ENCODE measurements at regions not wholly inside any gene's neighbourhood (a gene's known extent, or its start where the extent isn't known, plus 50 kb on each side); places are given as distances from the start of the nearest gene placed in this dataset.
"Not testable (repeated sequence)": the region's sequence is repeated elsewhere in the genome, so short reads cannot be mapped to it uniquely, and the experiment has no call there.

GRCh38 chr4:174401471-174402130, 117.9 kb downstream of the CEP44 start:
- WGBS, 2 donors (ENCODE audit: extremely low coverage in 2 of 2, insufficient read length in 2 of 2, insufficient replicate concordance in 1 of 2) = no CpG with 5 or more reads among the region's 11 CpGs
- Histone ChIP-seq H3K27ac (replicated peaks; ENCODE audit: low read length) (no peak overlapping the region), H3K18ac (ENCODE audit: low read length) (no peak overlapping the region), H3K9ac (ENCODE audit: low read depth, low read length, poor library complexity) (no peak overlapping the region), H3K79me1 (ENCODE audit: low read depth, low read length) (no peaks in the 10 kb centered on the region), H3K4ac (ENCODE audit: low read length) (no peak overlapping the region), H2BK5ac (ENCODE audit: low read length) (no peak overlapping the region), H3K14ac (ENCODE audit: low read length) (no peak overlapping the region), H2BK120ac (ENCODE audit: low read depth, low read length) (no peak overlapping the region), H3K23ac (ENCODE audit: low read depth, low read length, poor library complexity) (no peak overlapping the region), H4K8ac (ENCODE audit: low read depth, low read length) (no peak overlapping the region), H3K36me3 (replicated peaks in 1 of 2; ENCODE audit: control insufficient read depth in 2 of 2, insufficient read depth in 2 of 2, low read length in 2 of 2) (no peaks in the 10 kb centered on the region), H2BK12ac (ENCODE audit: low read length) (no peak overlapping the region), H2AK5ac (ENCODE audit: low read depth, low read length) (no peak overlapping the region), H3K27me3 (ENCODE audit: control insufficient read depth in 3 of 3, insufficient read depth in 3 of 3, low read depth in 1 of 3, low read length in 3 of 3) (no peaks in the 10 kb centered on the region), H3K4me1 (ENCODE audit: control insufficient read depth in 2 of 2, insufficient read depth in 1 of 2, low read depth in 1 of 2, low read length in 2 of 2) (peaks cover 0 to 7% of the 10 kb centered on the region in 2 donors), H3K4me2 (ENCODE audit: insufficient read depth, low read length, poor library complexity, severe bottlenecking) (no peak overlapping the region), H3K4me3 (ENCODE audit: low read length in 2 of 2) (no peak overlapping the region), H2BK15ac (ENCODE audit: low read length) (no peak overlapping the region), H2AFZ (ENCODE audit: low read length) (no peak overlapping the region), H4K91ac (ENCODE audit: low read depth, low read length, poor library complexity) (no peak overlapping the region), H3K9me3 (replicated peaks in 1 of 2; ENCODE audit: control insufficient read depth in 2 of 2, insufficient read depth in 1 of 2, low read depth in 1 of 2, low read length in 2 of 2) (no peaks in the 10 kb centered on the region)
- no peak for DNase-seq (ENCODE audit: low spot score)

- H4K8ac ChIP-seq (ENCODE audit: low read depth, low read length); H4K91ac ChIP-seq (ENCODE audit: low read depth, low read length, poor library complexity); H3K9ac ChIP-seq (ENCODE audit: low read depth, low read length, poor library complexity); H2BK15ac ChIP-seq (ENCODE audit: low read length); DNase-seq (ENCODE audit: low spot score); H3K14ac ChIP-seq (ENCODE audit: low read length); H3K4me1 ChIP-seq (ENCODE audit: control insufficient read depth in 2 of 2, insufficient read depth in 1 of 2, low read depth in 1 of 2, low read length in 2 of 2); H3K4me3 ChIP-seq (ENCODE audit: low read length in 2 of 2); H3K18ac ChIP-seq (ENCODE audit: low read length); H2BK120ac ChIP-seq (ENCODE audit: low read depth, low read length); H2BK12ac ChIP-seq (ENCODE audit: low read length); H2AK5ac ChIP-seq (ENCODE audit: low read depth, low read length); H3K36me3 ChIP-seq (replicated peaks in 1 of 2; ENCODE audit: control insufficient read depth in 2 of 2, insufficient read depth in 2 of 2, low read length in 2 of 2); H3K27me3 ChIP-seq (ENCODE audit: control insufficient read depth in 3 of 3, insufficient read depth in 3 of 3, low read depth in 1 of 3, low read length in 3 of 3); H3K79me1 ChIP-seq (ENCODE audit: low read depth, low read length); H3K23ac ChIP-seq (ENCODE audit: low read depth, low read length, poor library complexity); H2AFZ ChIP-seq (ENCODE audit: low read length); H2BK5ac ChIP-seq (ENCODE audit: low read length); H3K4ac ChIP-seq (ENCODE audit: low read length); H3K27ac ChIP-seq (replicated peaks; ENCODE audit: low read length); H3K4me2 ChIP-seq (ENCODE audit: insufficient read depth, low read length, poor library complexity, severe bottlenecking); H3K9me3 ChIP-seq (replicated peaks in 1 of 2; ENCODE audit: control insufficient read depth in 2 of 2, insufficient read depth in 1 of 2, low read depth in 1 of 2, low read length in 2 of 2): not testable (repeated sequence)
- no CpG with 5 or more reads among the region's 8 CpGs for WGBS, 2 donors (ENCODE audit: extremely low coverage in 2 of 2, insufficient read length in 2 of 2, insufficient replicate concordance in 1 of 2)
Measured at GRCh38 chr4:174400603-174401302, 117.0 kb downstream of the CEP44 start.

- H4K91ac ChIP-seq (ENCODE audit: low read depth, low read length, poor library complexity) = no peak overlapping the region
- H3K23ac ChIP-seq (ENCODE audit: low read depth, low read length, poor library complexity) = no peak overlapping the region
- H3K9me3 ChIP-seq (replicated peaks in 1 of 2; ENCODE audit: control insufficient read depth in 2 of 2, insufficient read depth in 1 of 2, low read depth in 1 of 2, low read length in 2 of 2) = no peaks in the 10 kb centered on the region
- no peak overlapping the region for H2BK15ac ChIP-seq (ENCODE audit: low read length)
- no peak overlapping the region for H3K4ac ChIP-seq (ENCODE audit: low read length)
- H2AFZ ChIP-seq (ENCODE audit: low read length) = no peak overlapping the region
- H2AK5ac ChIP-seq (ENCODE audit: low read depth, low read length) = no peak overlapping the region
- no peak overlapping the region for H2BK5ac ChIP-seq (ENCODE audit: low read length)
- H3K4me3 ChIP-seq (ENCODE audit: low read length in 2 of 2) = no peak overlapping the region
- no peak overlapping the region for H2BK120ac ChIP-seq (ENCODE audit: low read depth, low read length)
- no peak overlapping the region for H3K18ac ChIP-seq (ENCODE audit: low read length)
- no peaks in the 10 kb centered on the region for H3K79me1 ChIP-seq (ENCODE audit: low read depth, low read length)
- H3K14ac ChIP-seq (ENCODE audit: low read length) = no peak overlapping the region
- H3K9ac ChIP-seq (ENCODE audit: low read depth, low read length, poor library complexity) = no peak overlapping the region
- H3K36me3 ChIP-seq (replicated peaks in 1 of 2; ENCODE audit: control insufficient read depth in 2 of 2, insufficient read depth in 2 of 2, low read length in 2 of 2) = no peaks in the 10 kb centered on the region
- no peak overlapping the region for H2BK12ac ChIP-seq (ENCODE audit: low read length)
- peaks cover 0 to 7% of the 10 kb centered on the region in 2 donors for H3K4me1 ChIP-seq (ENCODE audit: control insufficient read depth in 2 of 2, insufficient read depth in 1 of 2, low read depth in 1 of 2, low read length in 2 of 2)
- no CpG with 5 or more reads among the region's 2 CpGs for WGBS, 2 donors (ENCODE audit: extremely low coverage in 2 of 2, insufficient read length in 2 of 2, insufficient replicate concordance in 1 of 2)
- DNase-seq (ENCODE audit: low spot score) = no peak
- no peak overlapping the region for H3K27ac ChIP-seq (replicated peaks; ENCODE audit: low read length)
- no peaks in the 10 kb centered on the region for H3K27me3 ChIP-seq (ENCODE audit: control insufficient read depth in 3 of 3, insufficient read depth in 3 of 3, low read depth in 1 of 3, low read length in 3 of 3)
- H4K8ac ChIP-seq (ENCODE audit: low read depth, low read length) = no peak overlapping the region
- no peak overlapping the region for H3K4me2 ChIP-seq (ENCODE audit: insufficient read depth, low read length, poor library complexity, severe bottlenecking)
Measured at GRCh38 chr4:174398728-174399127, 115.0 kb downstream of the CEP44 start.

- H3K27me3 ChIP-seq (ENCODE audit: control insufficient read depth in 3 of 3, insufficient read depth in 3 of 3, low read depth in 1 of 3, low read length in 3 of 3) = no peaks in the 10 kb centered on the region
- peaks cover 0 to 4% of the 10 kb centered on the region in 2 donors for H3K4me1 ChIP-seq (ENCODE audit: control insufficient read depth in 2 of 2, insufficient read depth in 1 of 2, low read depth in 1 of 2, low read length in 2 of 2)
- no peak overlapping the region for H3K27ac ChIP-seq (replicated peaks; ENCODE audit: low read length)
- no peak overlapping the region for H3K4ac ChIP-seq (ENCODE audit: low read length)
- H3K14ac ChIP-seq (ENCODE audit: low read length) = no peak overlapping the region
- DNase-seq (ENCODE audit: low spot score) = no peak
- no peak overlapping the region for H2BK15ac ChIP-seq (ENCODE audit: low read length)
- H3K18ac ChIP-seq (ENCODE audit: low read length) = no peak overlapping the region
- H3K9ac ChIP-seq (ENCODE audit: low read depth, low read length, poor library complexity) = no peak overlapping the region
- H3K79me1 ChIP-seq (ENCODE audit: low read depth, low read length) = no peaks in the 10 kb centered on the region
- WGBS, 2 donors (ENCODE audit: extremely low coverage in 2 of 2, insufficient read length in 2 of 2, insufficient replicate concordance in 1 of 2) = no CpG with 5 or more reads among the region's 3 CpGs
- no peaks in the 10 kb centered on the region for H3K36me3 ChIP-seq (replicated peaks in 1 of 2; ENCODE audit: control insufficient read depth in 2 of 2, insufficient read depth in 2 of 2, low read length in 2 of 2)
- no peaks in the 10 kb centered on the region for H3K9me3 ChIP-seq (replicated peaks in 1 of 2; ENCODE audit: control insufficient read depth in 2 of 2, insufficient read depth in 1 of 2, low read depth in 1 of 2, low read length in 2 of 2)
- H2BK12ac ChIP-seq (ENCODE audit: low read length) = no peak overlapping the region
- no peak overlapping the region for H4K91ac ChIP-seq (ENCODE audit: low read depth, low read length, poor library complexity)
- H4K8ac ChIP-seq (ENCODE audit: low read depth, low read length) = no peak overlapping the region
- H2BK5ac ChIP-seq (ENCODE audit: low read length) = no peak overlapping the region
- no peak overlapping the region for H3K4me3 ChIP-seq (ENCODE audit: low read length in 2 of 2)
- no peak overlapping the region for H2AK5ac ChIP-seq (ENCODE audit: low read depth, low read length)
- no peak overlapping the region for H3K4me2 ChIP-seq (ENCODE audit: insufficient read depth, low read length, poor library complexity, severe bottlenecking)
- no peak overlapping the region for H2AFZ ChIP-seq (ENCODE audit: low read length)
- no peak overlapping the region for H3K23ac ChIP-seq (ENCODE audit: low read depth, low read length, poor library complexity)
- no peak overlapping the region for H2BK120ac ChIP-seq (ENCODE audit: low read depth, low read length)
Measured at GRCh38 chr4:174397366-174398155, 113.8 kb downstream of the CEP44 start.
